Vagina (tissue), 2 donors: ENCODE measurements at regions not wholly inside any gene's neighbourhood (a gene's known extent, or its start where the extent isn't known, plus 50 kb on each side); places are given as distances from the start of the nearest gene placed in this dataset.
"Not testable (repeated sequence)": the region's sequence is repeated elsewhere in the genome, so short reads cannot be mapped to it uniquely, and the experiment has no call there.

ENCODE experiments used
- DNase-seq, 2 donors: peaks; one replicate each; pipeline ENCODE4 v3.0.0-alpha.2; 2017; ENCODE audit errors: extremely low spot score in 2 of 2
- H3K27ac ChIP-seq: fragments of 200-600 bp; sonication (generic); one replicate; pipeline ENCODE4 v1.5.1; 2019
- H3K27me3 ChIP-seq: fragments of 200-600 bp; sonication (generic); one replicate; pipeline ENCODE4 v1.5.1; 2019
- H3K36me3 ChIP-seq, 2 donors: fragments of 200-600 bp; sonication (generic); one replicate each; pipeline ENCODE4 v1.5.1; 2017 to 2019
- H3K4me1 ChIP-seq: fragments of 200-600 bp; sonication (generic); one replicate; pipeline ENCODE4 v1.5.1; 2019
- H3K4me3 ChIP-seq, 2 donors: fragments of 200-600 bp; sonication (generic); 1 replicate in 1 of 2; 2 replicates in 1 of 2; pipeline ENCODE4 v1.5.1; 2016 to 2019
- H3K9me3 ChIP-seq: fragments of 200-600 bp; sonication (generic); one replicate; pipeline ENCODE4 v1.5.1; 2019
- CTCF ChIP-seq, 3 experiments: fragments of 450-650 bp in 2 of 3; fragments of 200-600 bp in 1 of 3; sonication (generic) in 1 of 3; IDR thresholded peaks; one replicate each; pipeline ENCODE4 v1.5.1; 2017 to 2019; ENCODE audit warnings: antibody characterized with exemption in 3 of 3, mild to moderate bottlenecking in 2 of 3, moderate library complexity in 2 of 3
- POLR2A ChIP-seq, 2 donors: fragments of 450-650 bp; IDR thresholded peaks; one replicate each; pipeline ENCODE4 v1.6.1; 2017; ENCODE audit warnings: antibody characterized with exemption in 2 of 2, mild to moderate bottlenecking in 2 of 2, moderate library complexity in 2 of 2
- POLR2AphosphoS5 ChIP-seq, 2 donors: sonication (generic); formaldehyde crosslinking; IDR thresholded peaks; one replicate each; pipeline ENCODE4 v1.9.0; 2017; ENCODE audit warnings: antibody characterized with exemption in 2 of 2, mild to moderate bottlenecking in 2 of 2, low read depth in 1 of 2; ENCODE audit not compliant: insufficient read depth in 1 of 2
- intact Hi-C: fragments of 100-400 bp; cut with DNase I; formaldehyde crosslinking; loops from one replicate; pipeline ENCODE4 v1.15.1; 2023

- no peak overlapping the region for H3K27ac ChIP-seq
- H3K9me3 ChIP-seq = no peaks in the 10 kb centered on the region
- no peak overlapping the region for H3K4me3 ChIP-seq
- TF ChIP-seq POLR2AphosphoS5 (IDR thresholded peaks at IDR 0.05; ENCODE audit: insufficient read depth in 1 of 2, low read depth in 1 of 2) = no peak
- no peak for TF ChIP-seq POLR2A (IDR thresholded peaks at IDR 0.05)
- no peak for TF ChIP-seq CTCF (IDR thresholded peaks at IDR 0.05)
- no peaks in the 10 kb centered on the region for H3K36me3 ChIP-seq
- intact Hi-C loops = no loop called here
- DNase-seq = no peak
- H3K4me1 ChIP-seq = no peaks in the 10 kb centered on the region
- no peaks in the 10 kb centered on the region for H3K27me3 ChIP-seq
Measured at GRCh38 chr9:103225702-103226646, 230.8 kb downstream of the CYLC2 start.

- H3K27ac ChIP-seq = no peak overlapping the region
- TF ChIP-seq POLR2AphosphoS5 (IDR thresholded peaks at IDR 0.05; ENCODE audit: insufficient read depth in 1 of 2, low read depth in 1 of 2) (no peak), CTCF (IDR thresholded peaks at IDR 0.05) (no peak), POLR2A (IDR thresholded peaks at IDR 0.05) (no peak)
- H3K4me1 ChIP-seq = no peaks in the 10 kb centered on the region
- no peaks in the 10 kb centered on the region for H3K9me3 ChIP-seq
- no peaks in the 10 kb centered on the region for H3K36me3 ChIP-seq
- H3K27me3 ChIP-seq = no peaks in the 10 kb centered on the region
- intact Hi-C loops = no loop called here
- no peak overlapping the region for H3K4me3 ChIP-seq
- DNase-seq = no peak
Measured at GRCh38 chr9:103226647-103227013, 231.5 kb downstream of the CYLC2 start.

- H3K27me3 ChIP-seq, H3K4me3 ChIP-seq, intact Hi-C loops, H3K9me3 ChIP-seq, H3K27ac ChIP-seq, H3K4me1 ChIP-seq, H3K36me3 ChIP-seq, DNase-seq: not testable (repeated sequence)
Measured at GRCh38 chr9:103237571-103238109, 242.5 kb downstream of the CYLC2 start.

- H3K9me3 ChIP-seq = no peaks in the 10 kb centered on the region
- H3K4me1 ChIP-seq = no peaks in the 10 kb centered on the region
- H3K27me3 ChIP-seq = no peaks in the 10 kb centered on the region
- no peak overlapping the region for H3K27ac ChIP-seq
- H3K4me3 ChIP-seq = no peak overlapping the region
- no peak for TF ChIP-seq CTCF (IDR thresholded peaks at IDR 0.05)
- no peak for DNase-seq
- intact Hi-C loops = no loop called here
- H3K36me3 ChIP-seq = no peaks in the 10 kb centered on the region
Measured at GRCh38 chr9:103242025-103242424, 246.9 kb downstream of the CYLC2 start.

GRCh38 chr9:103242486-103242885 is 247.4 kb downstream of the CYLC2 start:
- Histone ChIP-seq H3K36me3 (no peaks in the 10 kb centered on the region), H3K27me3 (no peaks in the 10 kb centered on the region), H3K4me1 (no peaks in the 10 kb centered on the region), H3K4me3 (no peak overlapping the region), H3K9me3 (no peaks in the 10 kb centered on the region), H3K27ac (no peak overlapping the region)
- intact Hi-C loops = no loop called here
- TF ChIP-seq POLR2AphosphoS5 (IDR thresholded peaks at IDR 0.05; ENCODE audit: insufficient read depth in 1 of 2, low read depth in 1 of 2) (no peak), CTCF (IDR thresholded peaks at IDR 0.05) (no peak), POLR2A (IDR thresholded peaks at IDR 0.05) (no peak)
- no peak for DNase-seq
